ENCODE measurements at regions not wholly inside any gene's neighbourhood (a gene's known extent, or its start where the extent isn't known, plus 50 kb on each side); places are given as distances from the start of the nearest gene placed in this dataset.

GRCh38 chr4:175874306-175874705 is 62.2 kb upstream of the GPM6A start:
- TF ChIP-seq, protein P1, sequence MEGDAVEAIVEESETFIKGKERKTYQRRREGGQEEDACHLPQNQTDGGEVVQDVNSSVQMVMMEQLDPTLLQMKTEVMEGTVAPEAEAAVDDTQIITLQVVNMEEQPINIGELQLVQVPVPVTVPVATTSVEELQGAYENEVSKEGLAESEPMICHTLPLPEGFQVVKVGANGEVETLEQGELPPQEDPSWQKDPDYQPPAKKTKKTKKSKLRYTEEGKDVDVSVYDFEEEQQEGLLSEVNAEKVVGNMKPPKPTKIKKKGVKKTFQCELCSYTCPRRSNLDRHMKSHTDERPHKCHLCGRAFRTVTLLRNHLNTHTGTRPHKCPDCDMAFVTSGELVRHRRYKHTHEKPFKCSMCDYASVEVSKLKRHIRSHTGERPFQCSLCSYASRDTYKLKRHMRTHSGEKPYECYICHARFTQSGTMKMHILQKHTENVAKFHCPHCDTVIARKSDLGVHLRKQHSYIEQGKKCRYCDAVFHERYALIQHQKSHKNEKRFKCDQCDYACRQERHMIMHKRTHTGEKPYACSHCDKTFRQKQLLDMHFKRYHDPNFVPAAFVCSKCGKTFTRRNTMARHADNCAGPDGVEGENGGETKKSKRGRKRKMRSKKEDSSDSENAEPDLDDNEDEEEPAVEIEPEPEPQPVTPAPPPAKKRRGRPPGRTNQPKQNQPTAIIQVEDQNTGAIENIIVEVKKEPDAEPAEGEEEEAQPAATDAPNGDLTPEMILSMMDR (conservative IDR thresholded peaks at IDR 0.05; ENCODE audit: low read depth in 2 of 2): no peak
- TF ChIP-seq, protein P2, sequence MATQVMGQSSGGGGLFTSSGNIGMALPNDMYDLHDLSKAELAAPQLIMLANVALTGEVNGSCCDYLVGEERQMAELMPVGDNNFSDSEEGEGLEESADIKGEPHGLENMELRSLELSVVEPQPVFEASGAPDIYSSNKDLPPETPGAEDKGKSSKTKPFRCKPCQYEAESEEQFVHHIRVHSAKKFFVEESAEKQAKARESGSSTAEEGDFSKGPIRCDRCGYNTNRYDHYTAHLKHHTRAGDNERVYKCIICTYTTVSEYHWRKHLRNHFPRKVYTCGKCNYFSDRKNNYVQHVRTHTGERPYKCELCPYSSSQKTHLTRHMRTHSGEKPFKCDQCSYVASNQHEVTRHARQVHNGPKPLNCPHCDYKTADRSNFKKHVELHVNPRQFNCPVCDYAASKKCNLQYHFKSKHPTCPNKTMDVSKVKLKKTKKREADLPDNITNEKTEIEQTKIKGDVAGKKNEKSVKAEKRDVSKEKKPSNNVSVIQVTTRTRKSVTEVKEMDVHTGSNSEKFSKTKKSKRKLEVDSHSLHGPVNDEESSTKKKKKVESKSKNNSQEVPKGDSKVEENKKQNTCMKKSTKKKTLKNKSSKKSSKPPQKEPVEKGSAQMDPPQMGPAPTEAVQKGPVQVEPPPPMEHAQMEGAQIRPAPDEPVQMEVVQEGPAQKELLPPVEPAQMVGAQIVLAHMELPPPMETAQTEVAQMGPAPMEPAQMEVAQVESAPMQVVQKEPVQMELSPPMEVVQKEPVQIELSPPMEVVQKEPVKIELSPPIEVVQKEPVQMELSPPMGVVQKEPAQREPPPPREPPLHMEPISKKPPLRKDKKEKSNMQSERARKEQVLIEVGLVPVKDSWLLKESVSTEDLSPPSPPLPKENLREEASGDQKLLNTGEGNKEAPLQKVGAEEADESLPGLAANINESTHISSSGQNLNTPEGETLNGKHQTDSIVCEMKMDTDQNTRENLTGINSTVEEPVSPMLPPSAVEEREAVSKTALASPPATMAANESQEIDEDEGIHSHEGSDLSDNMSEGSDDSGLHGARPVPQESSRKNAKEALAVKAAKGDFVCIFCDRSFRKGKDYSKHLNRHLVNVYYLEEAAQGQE (IDR thresholded peaks at IDR 0.05; ENCODE audit: unreplicated experiment): no peak
- TF ChIP-seq POLR2AphosphoS5 (IDR thresholded peaks at IDR 0.05; ENCODE audit: low read depth): no peak
